ENCODE measurements at regions not wholly inside any gene's neighbourhood (a gene's known extent, or its start where the extent isn't known, plus 50 kb on each side); places are given as distances from the start of the nearest gene placed in this dataset.

DNA sequence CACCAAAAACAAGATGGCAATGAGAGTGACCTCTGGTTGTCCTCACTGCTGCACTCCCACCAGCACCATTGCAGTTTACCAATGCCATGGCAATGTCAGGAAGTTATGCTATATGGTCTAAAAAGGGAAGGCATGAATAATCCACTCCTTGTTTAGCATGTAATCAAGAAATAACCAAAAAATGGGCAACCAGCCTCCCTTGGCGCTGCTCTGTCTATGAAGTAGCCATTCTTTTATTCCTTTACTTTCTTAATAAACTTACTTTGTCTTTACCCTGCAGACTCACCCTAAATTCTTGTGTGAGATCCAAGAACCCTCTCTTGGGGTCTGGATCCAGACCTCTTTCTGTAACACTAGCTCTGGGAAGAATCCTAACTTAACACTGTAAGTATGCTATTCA lies 127.4 kb upstream of the IFNE start:
- no peak for TF ChIP-seq CTCF (IDR thresholded peaks at IDR 0.05; ENCODE audit: low read length)
- TF ChIP-seq EZH2phosphoT487 (IDR thresholded peaks at IDR 0.05; ENCODE audit: low read length), result no peak
- no peak for TF ChIP-seq EZH2 (optimal IDR thresholded peaks at IDR 0.05; ENCODE audit: low read depth, low read length)

Measured in MM.1S (cell line).